Sigmoid colon (tissue), 6 donors: ENCODE measurements at regions not wholly inside any gene's neighbourhood (a gene's known extent, or its start where the extent isn't known, plus 50 kb on each side); places are given as distances from the start of the nearest gene placed in this dataset.
"Not testable (repeated sequence)": the region's sequence is repeated elsewhere in the genome, so short reads cannot be mapped to it uniquely, and the experiment has no call there.

Experiments
- DNase-seq: peaks from one replicate; pipeline ENCODE4 v3.0.0-alpha.2; 2019
- H3K27ac ChIP-seq, 4 donors: fragments of 200-600 bp; sonication (generic); one replicate each; pipeline ENCODE4 v1.5.1; 2016 to 2019; ENCODE audit warnings: mild to moderate bottlenecking in 1 of 4
- H3K27me3 ChIP-seq, 3 donors: fragments of 200-600 bp; sonication (generic); one replicate each; pipeline ENCODE4 v1.5.1; 2019; ENCODE audit warnings: mild to moderate bottlenecking in 1 of 3
- H3K36me3 ChIP-seq, 4 donors: fragments of 200-600 bp; sonication (generic); one replicate each; pipeline ENCODE4 v1.5.1; 2016 to 2019
- H3K4me1 ChIP-seq, 4 donors: fragments of 200-600 bp; sonication (generic); one replicate each; pipeline ENCODE4 v1.5.1; 2017 to 2019
- H3K4me3 ChIP-seq, 4 donors: fragments of 200-600 bp; sonication (generic); one replicate each; pipeline ENCODE4 v1.5.1; 2017 to 2019; ENCODE audit warnings: mild to moderate bottlenecking in 2 of 4, moderate library complexity in 1 of 4
- H3K9me3 ChIP-seq, 4 donors: fragments of 200-600 bp in 3 of 4; sonication (generic) in 3 of 4; one replicate each; pipeline versions ENCODE4 v1.5.1 to v1.6.1; 2013 to 2019
- CTCF ChIP-seq, 4 experiments: fragments of 450-650 bp in 3 of 4; fragments of 200-600 bp in 1 of 4; IDR thresholded peaks; one replicate each; pipeline ENCODE4 v1.5.1; 2016 to 2019; ENCODE audit warnings: antibody characterized with exemption in 4 of 4, mild to moderate bottlenecking in 3 of 4, moderate library complexity in 2 of 4
- EP300 ChIP-seq, 4 donors: sonication (generic); formaldehyde crosslinking; IDR thresholded peaks; one replicate each; pipeline ENCODE4 v1.6.1; 2017; ENCODE audit warnings: antibody characterized with exemption in 4 of 4
- POLR2A ChIP-seq, 2 donors: fragments of 450-650 bp; IDR thresholded peaks; one replicate each; pipeline ENCODE4 v1.6.1; 2016; ENCODE audit warnings: antibody characterized with exemption in 2 of 2, mild to moderate bottlenecking in 2 of 2, moderate library complexity in 2 of 2
- POLR2AphosphoS5 ChIP-seq, 4 donors: sonication (generic); formaldehyde crosslinking; IDR thresholded peaks; one replicate each; pipeline ENCODE4 v1.6.1; 2017; ENCODE audit warnings: antibody characterized with exemption in 4 of 4
- WGBS, 2 donors: extraction: QIAGEN DNeasy Blood & Tissue Kit; methylation state at CpG; one replicate each; pipeline ENCODE4 v1.1.7; 2013; 5-methylcytosine and 5-hydroxymethylcytosine counted together
- intact Hi-C: fragments of 100-400 bp; cut with DNase I; formaldehyde crosslinking; loops from one replicate; pipeline ENCODE4 v1.15.1; 2023
- donor health status: healthy with polysubstance abuse.
- donor health status: healthy.

GRCh38 chr14:56351861-56352260 is 227.7 kb upstream of the TMEM260 start:
- intact Hi-C loops, result no loop called here
- peaks cover 0 to 1% (median 0%) of the 10 kb centered on the region in 4 donors for H3K9me3 ChIP-seq
- peaks cover 0 to 8% (median 3%) of the 10 kb centered on the region in 4 donors for H3K4me1 ChIP-seq
- no peak for DNase-seq
- no peaks in the 10 kb centered on the region for H3K36me3 ChIP-seq
- no peak overlapping the region for H3K4me3 ChIP-seq
- 89 to 93% methylated on average over 4 of the region's 4 CpGs for WGBS, 2 donors
- no peak for TF ChIP-seq EP300 (IDR thresholded peaks at IDR 0.05)
- no peak for TF ChIP-seq POLR2A (IDR thresholded peaks at IDR 0.05)
- no peak for TF ChIP-seq CTCF (IDR thresholded peaks at IDR 0.05)
- no peak for TF ChIP-seq POLR2AphosphoS5 (IDR thresholded peaks at IDR 0.05)
- H3K27me3 ChIP-seq, result no peaks in the 10 kb centered on the region
- H3K27ac ChIP-seq, result no peak overlapping the region

GRCh38 chr14:56352999-56353398 is 226.6 kb upstream of the TMEM260 start:
- intact Hi-C loops, result no loop called here
- Histone ChIP-seq H3K9me3 (peaks cover 0 to 1% (median 0%) of the 10 kb centered on the region in 4 donors), H3K4me3 (no peak overlapping the region), H3K36me3 (no peaks in the 10 kb centered on the region), H3K27me3 (no peaks in the 10 kb centered on the region), H3K27ac (no peak overlapping the region), H3K4me1 (peaks cover 0 to 8% (median 3%) of the 10 kb centered on the region in 4 donors)
- no peak for DNase-seq
- 91% methylated on average over 2 of the region's 2 CpGs for WGBS, 2 donors
- TF ChIP-seq POLR2A (IDR thresholded peaks at IDR 0.05) (no peak), POLR2AphosphoS5 (IDR thresholded peaks at IDR 0.05) (no peak), EP300 (IDR thresholded peaks at IDR 0.05) (no peak), CTCF (IDR thresholded peaks at IDR 0.05) (no peak)

GRCh38 chr14:56357428-56357827 is 222.2 kb upstream of the TMEM260 start:
- no peaks in the 10 kb centered on the region for H3K4me1 ChIP-seq
- TF ChIP-seq POLR2AphosphoS5 (IDR thresholded peaks at IDR 0.05), result no peak
- no peak for TF ChIP-seq CTCF (IDR thresholded peaks at IDR 0.05)
- no peak for TF ChIP-seq POLR2A (IDR thresholded peaks at IDR 0.05)
- no peak overlapping the region for H3K4me3 ChIP-seq
- intact Hi-C loops, result no loop called here
- no peaks in the 10 kb centered on the region for H3K36me3 ChIP-seq
- WGBS, 2 donors, result 72 to 84% methylated on average over 9 of the region's 9 CpGs
- no peak overlapping the region for H3K27ac ChIP-seq
- H3K27me3 ChIP-seq, result no peaks in the 10 kb centered on the region
- no peak for DNase-seq
- no peaks in the 10 kb centered on the region for H3K9me3 ChIP-seq

GRCh38 chr14:56358275-56358674 is 221.3 kb upstream of the TMEM260 start:
- H3K36me3 ChIP-seq, result no peaks in the 10 kb centered on the region
- H3K4me3 ChIP-seq, result no peak overlapping the region
- no peaks in the 10 kb centered on the region for H3K27me3 ChIP-seq
- intact Hi-C loops, result no loop called here
- no peaks in the 10 kb centered on the region for H3K4me1 ChIP-seq
- 64 to 69% methylated on average over 2 of the region's 2 CpGs for WGBS, 2 donors
- TF ChIP-seq EP300 (IDR thresholded peaks at IDR 0.05) (no peak), POLR2AphosphoS5 (IDR thresholded peaks at IDR 0.05) (no peak), POLR2A (IDR thresholded peaks at IDR 0.05) (no peak), CTCF (IDR thresholded peaks at IDR 0.05) (no peak)
- DNase-seq, result no peak
- H3K27ac ChIP-seq, result no peak overlapping the region
- H3K9me3 ChIP-seq, result no peaks in the 10 kb centered on the region

GRCh38 chr14:56358851-56359614 is 220.6 kb upstream of the TMEM260 start:
- 71 to 81% methylated on average over 7 of the region's 7 CpGs for WGBS, 2 donors
- Histone ChIP-seq H3K4me1 (no peaks in the 10 kb centered on the region), H3K27ac (no peak overlapping the region), H3K4me3 (no peak overlapping the region), H3K36me3 (no peaks in the 10 kb centered on the region), H3K9me3 (no peaks in the 10 kb centered on the region), H3K27me3 (no peaks in the 10 kb centered on the region)
- intact Hi-C loops, result no loop called here
- DNase-seq, result no peak
- TF ChIP-seq POLR2AphosphoS5 (IDR thresholded peaks at IDR 0.05) (no peak), CTCF (IDR thresholded peaks at IDR 0.05) (no peak), EP300 (IDR thresholded peaks at IDR 0.05) (no peak), POLR2A (IDR thresholded peaks at IDR 0.05) (no peak)

- DNase-seq, H3K36me3 ChIP-seq, H3K27me3 ChIP-seq, H3K4me3 ChIP-seq, H3K4me1 ChIP-seq, H3K9me3 ChIP-seq, H3K27ac ChIP-seq, intact Hi-C loops: not testable (repeated sequence)
- WGBS, 2 donors, result 89 to 93% methylated on average over 1 of the region's 1 CpG
Observed at GRCh38 chr14:56365663-56366062, 213.9 kb upstream of the TMEM260 start.
